ES-I3 (cell line): ENCODE measurements at regions not wholly inside any gene's neighbourhood (a gene's known extent, or its start where the extent isn't known, plus 50 kb on each side); places are given as distances from the start of the nearest gene placed in this dataset.
"Not testable (repeated sequence)": the region's sequence is repeated elsewhere in the genome, so short reads cannot be mapped to it uniquely, and the experiment has no call there.

ENCODE experiments used
- H3K36me3 ChIP-seq: 2 replicates; pipeline ENCODE4 v1.6.1; 2013; ENCODE audit warnings: mild to moderate bottlenecking, low read length, control low read depth, moderate library complexity; ENCODE audit not compliant: insufficient read depth
- H3K4me1 ChIP-seq: 2 replicates; pipeline ENCODE4 v1.6.1; 2013; ENCODE audit warnings: mild to moderate bottlenecking, control low read depth, low read length; ENCODE audit not compliant: insufficient read depth
- H3K9ac ChIP-seq: 2 replicates; pipeline ENCODE4 v1.6.1; 2013; ENCODE audit warnings: low read depth, mild to moderate bottlenecking, low read length, moderate library complexity
- H3K9me3 ChIP-seq: 2 replicates; pipeline ENCODE4 v1.6.1; 2013; ENCODE audit warnings: mild to moderate bottlenecking, low read length, moderate library complexity; ENCODE audit not compliant: control insufficient read depth, insufficient read depth

DNA sequence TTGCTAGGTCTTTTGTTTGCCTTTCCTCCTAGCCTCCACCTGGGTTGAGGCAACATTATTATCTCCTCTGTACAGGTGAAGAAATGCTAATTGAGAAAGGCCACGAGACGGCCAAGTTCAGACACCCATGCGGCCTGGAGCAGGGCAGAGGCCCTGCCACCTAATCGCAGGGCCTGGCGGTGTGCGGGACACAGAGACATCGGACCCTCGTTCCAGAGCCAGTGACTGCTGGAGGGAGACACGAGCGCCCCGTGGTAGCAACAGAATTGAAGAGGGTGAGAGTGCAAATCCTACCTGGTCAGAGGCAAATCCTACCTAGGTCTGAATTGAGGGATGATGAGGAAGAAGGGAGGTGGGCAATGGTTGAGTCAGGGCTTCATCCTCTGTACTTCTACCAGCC, 113.8 kb upstream of the MEF2A start:
- no peak overlapping the region for H3K9ac ChIP-seq
- no peaks in the 10 kb centered on the region for H3K36me3 ChIP-seq
- peaks cover 6% of the 10 kb centered on the region; the same call in 1 of the 2 replicates for H3K4me1 ChIP-seq
- H3K9me3 ChIP-seq, result no peaks in the 10 kb centered on the region

GRCh38 chr15:99452728-99453636, 112.8 kb upstream of the MEF2A start:
- Histone ChIP-seq H3K36me3 (no peaks in the 10 kb centered on the region), H3K9me3 (no peaks in the 10 kb centered on the region), H3K4me1 (peaks cover 3% of the 10 kb centered on the region; the same call in 1 of the 2 replicates), H3K9ac (no peak overlapping the region)

DNA sequence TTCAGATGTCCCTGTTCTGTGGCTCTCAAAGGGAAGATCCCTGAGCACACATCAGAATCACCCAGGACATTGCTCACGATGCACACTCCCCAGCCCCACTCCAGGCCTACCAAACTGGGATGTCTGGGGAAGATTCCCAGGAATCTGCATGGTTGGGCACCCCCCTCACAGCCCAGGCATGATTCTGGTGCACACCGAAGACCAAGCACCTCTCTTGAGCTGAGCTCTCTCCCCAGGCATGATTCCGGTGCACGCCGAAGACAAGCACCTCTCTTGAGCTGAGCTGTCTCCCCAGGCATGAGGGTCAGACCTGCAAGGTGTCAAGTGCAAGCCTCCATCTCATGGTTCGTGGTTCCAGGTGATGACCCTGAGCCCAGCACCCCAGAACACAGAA, 112.2 kb upstream of the MEF2A start:
- H3K4me1 ChIP-seq, result peaks cover 3% of the 10 kb centered on the region; the same call in 1 of the 2 replicates
- H3K9ac ChIP-seq, result no peak overlapping the region
- no peaks in the 10 kb centered on the region for H3K36me3 ChIP-seq
- no peaks in the 10 kb centered on the region for H3K9me3 ChIP-seq

- Histone ChIP-seq H3K9me3 (no peaks in the 10 kb centered on the region), H3K4me1 (peaks cover 3% of the 10 kb centered on the region; the same call in 1 of the 2 replicates), H3K9ac (no peak overlapping the region), H3K36me3 (no peaks in the 10 kb centered on the region)
These were observed 111.5 kb upstream of the MEF2A start for GRCh38 chr15:99454107-99454809.

- Histone ChIP-seq H3K9ac (no peak overlapping the region), H3K4me1 (peaks cover 3% of the 10 kb centered on the region; the same call in 1 of the 2 replicates), H3K36me3 (no peaks in the 10 kb centered on the region), H3K9me3 (no peaks in the 10 kb centered on the region)
These were observed 110.6 kb upstream of the MEF2A start for GRCh38 chr15:99454941-99455788.

GRCh38 chr15:99455789-99456160, 110.0 kb upstream of the MEF2A start:
- Histone ChIP-seq H3K4me1 (no peaks in the 10 kb centered on the region; the same call in 1 of the 2 replicates), H3K9ac (no peak overlapping the region), H3K36me3 (no peaks in the 10 kb centered on the region), H3K9me3 (no peaks in the 10 kb centered on the region)

- Histone ChIP-seq H3K36me3 (no peaks in the 10 kb centered on the region), H3K9ac (no peak overlapping the region), H3K9me3 (no peaks in the 10 kb centered on the region; the same call in 1 of the 2 replicates), H3K4me1 (no peaks in the 10 kb centered on the region)
These were observed 101.6 kb upstream of the MEF2A start for GRCh38 chr15:99464137-99464536.

- H3K4me1 ChIP-seq, result no peaks in the 10 kb centered on the region
- no peak overlapping the region for H3K9ac ChIP-seq
- H3K9me3 ChIP-seq, result no peaks in the 10 kb centered on the region; the same call in 1 of the 2 replicates
- no peaks in the 10 kb centered on the region for H3K36me3 ChIP-seq
These were observed 99.0 kb upstream of the MEF2A start for GRCh38 chr15:99466701-99467337.

DNA sequence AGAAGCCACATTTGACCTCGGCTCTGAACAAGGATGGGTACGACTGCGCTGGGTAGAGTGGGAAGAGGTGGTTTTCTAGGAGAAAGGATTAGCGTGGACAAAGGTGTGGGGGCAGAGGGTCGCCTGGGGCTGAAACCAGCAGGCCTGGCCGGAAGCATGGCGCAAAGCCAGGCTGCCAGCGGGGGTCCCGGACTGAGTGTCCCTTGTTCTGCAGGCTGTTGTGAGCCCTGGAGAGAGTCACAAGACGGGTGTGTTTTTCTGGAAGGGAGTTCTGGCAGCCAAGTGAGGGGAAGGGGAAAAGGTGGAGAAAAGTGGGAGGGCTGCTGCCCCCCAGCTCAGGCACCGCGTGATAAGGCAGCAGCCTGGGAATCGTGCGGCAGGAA, 98.5 kb upstream of the MEF2A start:
- Histone ChIP-seq H3K9ac (no peak overlapping the region), H3K9me3 (no peaks in the 10 kb centered on the region; the same call in 1 of the 2 replicates), H3K36me3 (no peaks in the 10 kb centered on the region), H3K4me1 (no peaks in the 10 kb centered on the region)

GRCh38 chr15:99467853-99468464, 97.8 kb upstream of the MEF2A start:
- no peaks in the 10 kb centered on the region for H3K36me3 ChIP-seq
- H3K9ac ChIP-seq, result no peak overlapping the region
- no peaks in the 10 kb centered on the region for H3K4me1 ChIP-seq
- no peaks in the 10 kb centered on the region; the same call in 1 of the 2 replicates for H3K9me3 ChIP-seq

- H3K9ac ChIP-seq, H3K4me1 ChIP-seq, H3K9me3 ChIP-seq, H3K36me3 ChIP-seq: not testable (repeated sequence)
These were observed 95.6 kb upstream of the MEF2A start for GRCh38 chr15:99470204-99470603.

- Histone ChIP-seq H3K4me1 (no peaks in the 10 kb centered on the region), H3K9ac (no peak overlapping the region), H3K9me3 (no peaks in the 10 kb centered on the region)
These were observed 93.2 kb upstream of the MEF2A start for GRCh38 chr15:99472416-99473145.

More at GRCh38 chr15:99472416-99473145, 93.2 kb upstream of the MEF2A start:
- H3K36me3 ChIP-seq, result no peaks in the 10 kb centered on the region
